ENCODE measurements at regions not wholly inside any gene's neighbourhood (a gene's known extent, or its start where the extent isn't known, plus 50 kb on each side); places are given as distances from the start of the nearest gene placed in this dataset.

DNA sequence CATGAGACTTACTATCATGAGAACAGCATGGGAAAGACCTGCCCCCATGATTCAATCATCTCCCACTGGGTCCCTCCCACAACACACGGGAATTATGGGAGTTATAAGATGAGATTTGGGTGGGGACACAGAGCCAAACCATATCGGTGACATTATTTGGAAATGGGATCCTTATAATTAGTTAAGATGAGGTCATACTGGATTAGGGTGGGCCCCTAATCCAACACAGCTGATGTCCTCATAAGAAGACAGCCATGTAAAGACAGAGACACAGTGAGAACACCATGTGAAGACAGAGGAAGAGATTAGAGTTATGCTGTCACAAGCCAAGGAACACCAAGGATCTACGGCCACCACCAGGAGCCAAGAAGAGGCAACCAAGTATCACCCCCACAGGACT, 161.7 kb downstream of the SPTSSA start:
- Histone ChIP-seq H3K4me3 (replicated peaks in 1 of 2; ENCODE audit: low read depth in 1 of 2, low read length in 2 of 2) (no peak overlapping the region), H3K79me2 (ENCODE audit: insufficient read depth, low read length) (no peaks in the 10 kb centered on the region), H3K9ac (ENCODE audit: low read length) (no peak overlapping the region), H3K27me3 (ENCODE audit: insufficient read depth, low read length) (no peaks in the 10 kb centered on the region), H2AFZ (ENCODE audit: low read depth, low read length, poor library complexity, severe bottlenecking) (no peak overlapping the region), H3K4me1 (ENCODE audit: control insufficient read depth in 1 of 2, insufficient read depth in 2 of 2, low read length in 2 of 2) (peaks cover 9% of the 10 kb centered on the region in 2 experiments), H3K9me2 (ENCODE audit: insufficient read depth) (no peaks in the 10 kb centered on the region), H3K4me2 (ENCODE audit: low read length) (no peak overlapping the region), H3K27ac (ENCODE audit: low read depth, low read length) (no peak overlapping the region), H3K9me3 (ENCODE audit: control insufficient read depth in 1 of 2, insufficient read depth in 1 of 2, low read depth in 1 of 2, low read length in 2 of 2) (no peaks in the 10 kb centered on the region), H3K36me3 (ENCODE audit: control insufficient read depth in 1 of 2, insufficient read depth in 2 of 2, low read length in 2 of 2) (no peaks in the 10 kb centered on the region), H4K20me1 (ENCODE audit: insufficient read depth) (no peaks in the 10 kb centered on the region)
- ATAC-seq (no peak), DNase-seq (ENCODE audit: low read depth, low spot score) (no peak)
- BruUV-seq (replicated peaks), result no TSS peak
- POLR2A ChIA-PET, result interaction anchor here (0.6 kb wide), 1 partner anchor 11 kb away, joined by 4 read pairs; no protein-coding TSS in a partner anchor
- CTCF ChIA-PET, result interaction anchor here (0.7 to 1.8 kb wide), 10 partner anchors 23 to 1591 kb away, joined by 3 to 11 read pairs (median 4); no protein-coding TSS in a partner anchor
- intact Hi-C loops (cut with micrococcal nuclease), result loop anchor here (5.0 to 10.0 kb wide), 2 partner anchors 186 to 1588 kb away; no protein-coding TSS in a partner anchor
- RAD21 ChIA-PET (ENCODE audit: low non-redundant PET in 1 of 2, low total read pairs in 2 of 2, uncharacterized antibody in 2 of 2, unreplicated experiment in 2 of 2), result interaction anchor here in 1 of 2 experiments (0.8 kb wide), 2 partner anchors 202 to 451 kb away, joined by 3 to 4 read pairs; no protein-coding TSS in a partner anchor
- TF ChIP-seq EZH2phosphoT487 (IDR thresholded peaks at IDR 0.05; ENCODE audit: borderline replicate concordance), result no peak
- TF ChIP-seq, protein P1, sequence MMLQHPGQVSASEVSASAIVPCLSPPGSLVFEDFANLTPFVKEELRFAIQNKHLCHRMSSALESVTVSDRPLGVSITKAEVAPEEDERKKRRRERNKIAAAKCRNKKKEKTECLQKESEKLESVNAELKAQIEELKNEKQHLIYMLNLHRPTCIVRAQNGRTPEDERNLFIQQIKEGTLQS (IDR thresholded peaks at IDR 0.05), result no peak
- TF ChIP-seq SP1 (IDR thresholded peaks at IDR 0.05; ENCODE audit: low read depth), result no peak
- TF ChIP-seq CBX3 (IDR thresholded peaks at IDR 0.05; ENCODE audit: low read depth), result no peak
- no peak for TF ChIP-seq SRF (IDR thresholded peaks at IDR 0.05; ENCODE audit: low read depth)
- TF ChIP-seq ELF1 (IDR thresholded peaks at IDR 0.05; ENCODE audit: borderline replicate concordance, low read depth), result no peak
- no peak for TF ChIP-seq POLR2A (IDR thresholded peaks at IDR 0.05; ENCODE audit: borderline replicate concordance, extremely low read depth, insufficient read depth, insufficient read length)
- TF ChIP-seq, protein P2, sequence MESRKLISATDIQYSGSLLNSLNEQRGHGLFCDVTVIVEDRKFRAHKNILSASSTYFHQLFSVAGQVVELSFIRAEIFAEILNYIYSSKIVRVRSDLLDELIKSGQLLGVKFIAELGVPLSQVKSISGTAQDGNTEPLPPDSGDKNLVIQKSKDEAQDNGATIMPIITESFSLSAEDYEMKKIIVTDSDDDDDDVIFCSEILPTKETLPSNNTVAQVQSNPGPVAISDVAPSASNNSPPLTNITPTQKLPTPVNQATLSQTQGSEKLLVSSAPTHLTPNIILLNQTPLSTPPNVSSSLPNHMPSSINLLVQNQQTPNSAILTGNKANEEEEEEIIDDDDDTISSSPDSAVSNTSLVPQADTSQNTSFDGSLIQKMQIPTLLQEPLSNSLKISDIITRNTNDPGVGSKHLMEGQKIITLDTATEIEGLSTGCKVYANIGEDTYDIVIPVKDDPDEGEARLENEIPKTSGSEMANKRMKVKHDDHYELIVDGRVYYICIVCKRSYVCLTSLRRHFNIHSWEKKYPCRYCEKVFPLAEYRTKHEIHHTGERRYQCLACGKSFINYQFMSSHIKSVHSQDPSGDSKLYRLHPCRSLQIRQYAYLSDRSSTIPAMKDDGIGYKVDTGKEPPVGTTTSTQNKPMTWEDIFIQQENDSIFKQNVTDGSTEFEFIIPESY (IDR thresholded peaks at IDR 0.05; ENCODE audit: extremely low read depth, insufficient replicate concordance, low read length), result no peak
- TF ChIP-seq, protein P3, sequence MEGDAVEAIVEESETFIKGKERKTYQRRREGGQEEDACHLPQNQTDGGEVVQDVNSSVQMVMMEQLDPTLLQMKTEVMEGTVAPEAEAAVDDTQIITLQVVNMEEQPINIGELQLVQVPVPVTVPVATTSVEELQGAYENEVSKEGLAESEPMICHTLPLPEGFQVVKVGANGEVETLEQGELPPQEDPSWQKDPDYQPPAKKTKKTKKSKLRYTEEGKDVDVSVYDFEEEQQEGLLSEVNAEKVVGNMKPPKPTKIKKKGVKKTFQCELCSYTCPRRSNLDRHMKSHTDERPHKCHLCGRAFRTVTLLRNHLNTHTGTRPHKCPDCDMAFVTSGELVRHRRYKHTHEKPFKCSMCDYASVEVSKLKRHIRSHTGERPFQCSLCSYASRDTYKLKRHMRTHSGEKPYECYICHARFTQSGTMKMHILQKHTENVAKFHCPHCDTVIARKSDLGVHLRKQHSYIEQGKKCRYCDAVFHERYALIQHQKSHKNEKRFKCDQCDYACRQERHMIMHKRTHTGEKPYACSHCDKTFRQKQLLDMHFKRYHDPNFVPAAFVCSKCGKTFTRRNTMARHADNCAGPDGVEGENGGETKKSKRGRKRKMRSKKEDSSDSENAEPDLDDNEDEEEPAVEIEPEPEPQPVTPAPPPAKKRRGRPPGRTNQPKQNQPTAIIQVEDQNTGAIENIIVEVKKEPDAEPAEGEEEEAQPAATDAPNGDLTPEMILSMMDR (IDR thresholded peaks at IDR 0.05 in 2 of 3, conservative IDR thresholded peaks at IDR 0.05 in 1 of 3; ENCODE audit: borderline replicate concordance in 1 of 3, insufficient read depth in 1 of 3, low read depth in 2 of 3, low read length in 2 of 3), result no peak
- TF ChIP-seq EGR1 (IDR thresholded peaks at IDR 0.05; ENCODE audit: low read depth), result no peak
- TF ChIP-seq SIN3A (IDR thresholded peaks at IDR 0.05; ENCODE audit: low read depth), result no peak
- TF ChIP-seq, protein P4, sequence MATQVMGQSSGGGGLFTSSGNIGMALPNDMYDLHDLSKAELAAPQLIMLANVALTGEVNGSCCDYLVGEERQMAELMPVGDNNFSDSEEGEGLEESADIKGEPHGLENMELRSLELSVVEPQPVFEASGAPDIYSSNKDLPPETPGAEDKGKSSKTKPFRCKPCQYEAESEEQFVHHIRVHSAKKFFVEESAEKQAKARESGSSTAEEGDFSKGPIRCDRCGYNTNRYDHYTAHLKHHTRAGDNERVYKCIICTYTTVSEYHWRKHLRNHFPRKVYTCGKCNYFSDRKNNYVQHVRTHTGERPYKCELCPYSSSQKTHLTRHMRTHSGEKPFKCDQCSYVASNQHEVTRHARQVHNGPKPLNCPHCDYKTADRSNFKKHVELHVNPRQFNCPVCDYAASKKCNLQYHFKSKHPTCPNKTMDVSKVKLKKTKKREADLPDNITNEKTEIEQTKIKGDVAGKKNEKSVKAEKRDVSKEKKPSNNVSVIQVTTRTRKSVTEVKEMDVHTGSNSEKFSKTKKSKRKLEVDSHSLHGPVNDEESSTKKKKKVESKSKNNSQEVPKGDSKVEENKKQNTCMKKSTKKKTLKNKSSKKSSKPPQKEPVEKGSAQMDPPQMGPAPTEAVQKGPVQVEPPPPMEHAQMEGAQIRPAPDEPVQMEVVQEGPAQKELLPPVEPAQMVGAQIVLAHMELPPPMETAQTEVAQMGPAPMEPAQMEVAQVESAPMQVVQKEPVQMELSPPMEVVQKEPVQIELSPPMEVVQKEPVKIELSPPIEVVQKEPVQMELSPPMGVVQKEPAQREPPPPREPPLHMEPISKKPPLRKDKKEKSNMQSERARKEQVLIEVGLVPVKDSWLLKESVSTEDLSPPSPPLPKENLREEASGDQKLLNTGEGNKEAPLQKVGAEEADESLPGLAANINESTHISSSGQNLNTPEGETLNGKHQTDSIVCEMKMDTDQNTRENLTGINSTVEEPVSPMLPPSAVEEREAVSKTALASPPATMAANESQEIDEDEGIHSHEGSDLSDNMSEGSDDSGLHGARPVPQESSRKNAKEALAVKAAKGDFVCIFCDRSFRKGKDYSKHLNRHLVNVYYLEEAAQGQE (IDR thresholded peaks at IDR 0.05; ENCODE audit: low read depth), result no peak
- TF ChIP-seq JUND (IDR thresholded peaks at IDR 0.05), result no peak
- no peak for TF ChIP-seq YY1 (IDR thresholded peaks at IDR 0.05; ENCODE audit: extremely low read depth, insufficient replicate concordance, low read depth, low read length)

Data from HCT116 (cell line).